ENCODE measurements at regions not wholly inside any gene's neighbourhood (a gene's known extent, or its start where the extent isn't known, plus 50 kb on each side); places are given as distances from the start of the nearest gene placed in this dataset.

DNA sequence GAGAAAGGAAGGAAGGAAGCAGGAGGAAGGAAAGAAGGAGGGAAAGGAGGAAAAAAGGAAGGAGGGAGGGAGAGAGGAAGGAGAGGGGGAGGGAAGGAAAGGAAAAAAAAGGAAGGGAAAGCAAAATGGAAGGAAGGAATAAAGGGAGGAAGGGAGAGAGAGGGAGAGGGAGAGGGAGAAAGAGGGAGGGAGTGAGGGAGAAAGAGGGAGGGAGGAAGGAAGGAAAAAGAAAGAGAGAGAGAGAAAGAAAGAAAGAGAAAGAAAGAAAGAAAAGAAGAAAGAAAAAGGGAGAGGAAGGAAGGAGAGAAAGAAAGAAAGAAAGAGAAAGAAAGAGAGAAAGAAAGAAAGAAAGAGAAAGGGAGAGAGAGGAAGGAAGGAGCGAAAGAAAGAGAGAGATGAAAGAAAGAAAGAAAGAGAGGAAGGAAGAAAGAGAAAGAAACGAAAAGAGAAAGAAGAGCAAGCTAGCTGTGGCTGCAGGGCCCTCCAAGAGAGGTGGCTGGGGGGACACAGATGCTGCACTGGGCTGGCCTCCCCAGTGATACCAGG, 472.4 kb upstream of the MGMT start:
- no peak for DNase-seq

DNA sequence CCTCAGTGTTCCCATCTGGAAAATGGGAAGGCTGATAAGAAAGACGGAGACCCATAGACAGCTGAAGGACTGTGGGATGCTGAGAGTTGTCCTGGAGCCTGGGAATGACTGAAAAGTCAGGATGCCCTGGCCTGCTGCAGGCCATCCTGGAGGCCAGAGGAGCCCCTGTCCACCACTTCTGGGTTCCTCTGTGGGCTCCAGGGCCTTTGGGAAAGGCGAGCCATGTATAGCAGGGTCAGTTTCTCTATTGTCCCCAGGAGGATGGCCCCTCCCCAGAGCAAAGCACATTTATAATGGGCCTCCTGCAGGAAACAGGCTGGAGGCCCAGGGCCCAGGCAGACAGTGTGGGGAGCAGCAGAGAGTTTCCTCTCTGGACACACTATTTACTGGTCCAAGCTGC, 471.4 kb upstream of the MGMT start:
- DNase-seq = no peak

DNA sequence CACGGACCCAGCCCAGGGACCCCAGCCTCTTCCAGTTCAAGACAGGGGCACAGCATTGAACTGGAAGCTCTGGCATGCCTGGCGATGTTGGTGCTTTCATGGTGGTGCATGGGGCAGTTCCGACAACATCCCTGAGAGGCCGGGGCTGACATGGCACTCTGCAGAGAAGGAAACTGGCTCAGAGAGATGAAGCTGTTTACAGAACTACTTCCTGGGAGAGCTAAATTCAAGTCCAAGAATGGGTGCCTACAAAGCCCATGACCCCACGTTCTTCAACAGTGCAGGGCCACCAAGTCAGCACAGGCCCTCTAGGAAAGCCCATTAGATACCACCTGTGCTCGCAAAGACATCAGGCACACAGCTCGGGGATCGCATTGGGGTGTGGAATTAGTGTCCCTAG, 470.9 kb upstream of the MGMT start:
- DNase-seq = no peak

DNA sequence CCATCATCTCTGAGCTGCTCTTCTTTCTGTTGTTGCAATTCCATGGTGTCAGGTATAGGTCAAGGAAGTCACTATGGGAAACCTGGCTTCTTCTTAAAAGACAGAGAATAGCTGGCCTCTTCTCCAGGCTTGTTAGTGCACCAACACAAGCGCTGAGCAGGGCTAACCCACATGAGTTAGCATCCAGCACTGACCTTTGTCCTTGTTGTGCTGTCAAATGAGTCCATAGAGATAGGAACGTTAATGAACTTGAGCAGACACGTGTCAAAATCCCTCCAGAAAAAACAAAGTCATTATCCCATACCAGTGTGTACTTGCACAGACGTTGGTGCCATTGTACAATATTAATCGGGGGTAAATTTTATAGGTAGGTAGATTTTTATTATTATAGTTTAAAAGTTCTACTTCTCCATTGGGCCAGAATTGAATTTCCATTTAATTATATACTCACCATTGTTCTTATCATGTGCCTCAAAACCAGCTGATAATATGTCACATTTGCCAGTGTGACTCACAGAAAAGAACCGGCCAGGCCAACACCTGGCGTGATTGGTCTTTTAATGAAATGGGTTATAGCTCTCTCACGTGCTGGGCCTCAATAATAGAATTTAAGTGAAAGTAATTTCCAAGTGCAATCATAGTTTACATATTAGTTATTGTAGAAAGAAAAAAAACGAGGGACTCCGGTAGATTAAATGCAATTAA, 468.8 kb upstream of the MGMT start:
- DNase-seq = no peak

DNA sequence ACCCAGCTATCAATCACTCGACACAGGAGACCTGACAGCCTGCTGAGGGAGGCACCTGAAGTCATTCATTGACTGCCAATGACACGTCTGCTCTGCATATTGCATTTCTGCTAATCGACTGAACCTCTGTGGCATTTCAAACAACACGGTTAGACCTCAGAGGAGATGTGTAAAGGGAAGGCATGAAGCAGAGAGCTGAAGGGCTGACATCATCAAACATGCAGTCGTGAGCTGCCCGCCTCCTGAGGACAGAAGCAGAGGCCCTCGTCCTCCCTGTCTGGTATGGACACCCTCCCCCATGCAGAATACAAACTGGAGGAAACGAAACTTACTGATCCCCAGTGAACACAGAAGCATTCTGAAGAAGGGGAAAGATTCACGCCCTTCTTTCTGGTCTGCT, 462.6 kb upstream of the MGMT start:
- no peak for DNase-seq

DNA sequence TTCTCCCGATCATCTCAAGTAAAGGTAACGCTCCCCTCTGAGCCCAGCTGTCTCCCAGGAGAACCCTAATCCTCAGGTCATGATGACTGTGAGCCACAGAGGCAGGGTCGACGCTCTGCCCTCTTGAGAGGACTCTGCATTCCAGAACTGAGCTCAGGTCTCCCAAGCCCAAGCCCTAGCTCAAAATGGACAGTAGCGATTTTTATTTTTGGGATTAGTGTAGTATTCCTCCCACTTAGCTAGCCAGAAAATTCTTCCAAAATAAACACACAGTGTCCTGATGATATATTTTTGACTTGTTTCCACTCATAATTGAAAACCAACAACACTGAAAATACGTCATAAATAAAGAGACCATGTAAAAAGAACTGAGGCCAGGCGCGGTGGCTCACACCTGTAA, 462.0 kb upstream of the MGMT start:
- DNase-seq = no peak

DNA sequence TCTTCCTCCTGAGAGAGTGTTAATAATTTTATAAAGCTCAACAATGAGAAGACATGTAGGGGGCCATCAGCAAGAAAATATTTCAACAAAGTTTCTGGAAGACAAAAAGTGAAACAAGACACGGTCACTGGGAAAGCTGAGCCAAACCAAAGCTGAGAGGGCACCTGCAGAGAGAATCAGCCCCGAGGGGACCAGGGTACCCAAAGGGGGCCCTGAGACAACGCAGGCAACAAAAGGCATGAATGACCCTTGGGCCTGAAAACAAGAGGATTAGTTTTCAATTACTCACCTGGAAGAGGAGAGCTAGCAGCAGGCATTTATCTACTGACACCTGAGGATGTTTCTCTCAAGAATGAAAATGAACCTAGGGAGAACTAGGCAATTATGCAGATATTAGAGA, 461.2 kb upstream of the MGMT start:
- no peak for DNase-seq

DNA sequence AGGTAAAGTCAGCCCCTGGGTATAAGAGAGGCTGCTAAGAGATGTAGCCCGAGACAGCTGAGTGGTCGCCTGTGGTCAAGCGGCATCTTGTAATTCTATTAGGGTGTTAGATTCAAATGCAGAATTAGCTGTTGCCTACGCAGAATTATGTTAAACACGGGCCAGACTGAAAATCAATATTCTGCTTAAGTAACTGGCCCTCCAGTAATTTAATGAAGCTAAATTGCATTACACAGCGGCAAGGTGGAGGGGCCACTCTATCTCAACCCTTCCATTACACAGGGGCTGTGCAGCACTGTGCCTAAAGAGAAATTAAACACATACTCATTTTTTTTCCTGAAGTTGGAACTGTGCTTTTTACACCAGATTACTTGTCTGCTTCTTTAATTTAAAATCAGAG, 448.5 kb upstream of the MGMT start:
- DNase-seq = no peak

DNA sequence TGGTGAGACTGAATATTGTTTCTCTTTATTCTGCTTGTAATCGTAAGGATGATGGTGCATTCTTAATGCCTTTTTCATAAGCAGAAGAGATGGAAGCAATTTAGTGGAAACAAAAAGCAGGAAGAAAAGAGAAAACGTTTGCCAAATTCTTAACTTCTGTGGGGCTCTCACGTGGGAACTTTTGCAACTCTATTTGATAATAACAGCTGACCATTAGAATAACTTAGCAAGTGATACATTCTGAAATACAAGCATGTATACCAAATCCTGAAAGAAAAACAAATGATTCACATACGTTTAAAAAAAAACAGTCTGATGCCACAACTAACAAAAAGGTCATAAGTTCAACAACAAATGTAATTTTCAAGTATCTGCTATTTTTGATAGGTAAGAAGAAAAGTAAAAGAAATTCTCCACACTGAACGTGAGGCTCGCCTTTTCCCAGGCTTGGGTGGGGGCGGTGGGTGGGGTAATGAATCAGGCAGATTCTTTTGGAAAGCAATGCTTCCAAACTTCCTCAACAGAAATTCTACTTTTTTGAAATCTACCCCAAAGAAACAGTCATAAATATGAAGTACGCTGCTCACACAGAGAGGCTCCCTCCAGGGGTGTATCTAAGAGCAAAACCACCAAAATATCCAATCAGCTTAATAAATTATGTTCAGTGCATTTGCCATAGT, 446.2 kb upstream of the MGMT start:
- DNase-seq = no peak

DNA sequence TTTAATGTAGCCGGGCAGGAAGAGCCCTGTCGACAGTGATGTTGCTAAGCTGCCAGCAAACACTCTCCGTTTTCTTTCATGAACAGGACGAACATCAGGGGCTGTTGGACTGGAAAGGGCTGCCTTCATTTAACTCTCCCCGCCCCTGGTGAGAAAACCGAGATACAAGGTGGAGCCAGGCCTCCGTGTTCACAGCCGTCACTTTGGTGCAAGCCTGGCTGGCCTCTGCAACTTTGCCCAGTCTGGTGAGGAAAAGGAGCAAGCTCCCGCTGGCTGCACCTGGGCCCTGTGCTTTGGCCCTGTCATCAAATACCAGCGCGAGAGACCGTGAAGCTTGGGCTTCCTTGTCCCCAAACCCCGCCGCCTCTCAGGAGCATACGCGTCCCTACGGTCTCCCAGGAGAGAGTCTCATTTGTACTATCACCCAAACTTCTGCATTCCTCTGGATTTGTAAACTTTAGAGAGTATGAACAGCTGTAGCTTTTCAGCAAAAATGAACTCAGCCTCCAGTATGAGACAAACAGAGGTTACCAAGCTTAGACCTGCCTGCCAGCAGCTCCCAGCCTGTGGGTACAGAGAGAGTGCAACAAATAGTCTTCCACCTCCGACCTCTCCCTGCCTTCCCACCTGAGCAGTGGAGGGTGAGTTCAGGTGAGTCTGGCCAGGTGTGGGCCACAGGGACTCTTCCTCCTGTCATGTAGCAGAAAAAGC, 445.3 kb upstream of the MGMT start:
- no peak for DNase-seq

DNA sequence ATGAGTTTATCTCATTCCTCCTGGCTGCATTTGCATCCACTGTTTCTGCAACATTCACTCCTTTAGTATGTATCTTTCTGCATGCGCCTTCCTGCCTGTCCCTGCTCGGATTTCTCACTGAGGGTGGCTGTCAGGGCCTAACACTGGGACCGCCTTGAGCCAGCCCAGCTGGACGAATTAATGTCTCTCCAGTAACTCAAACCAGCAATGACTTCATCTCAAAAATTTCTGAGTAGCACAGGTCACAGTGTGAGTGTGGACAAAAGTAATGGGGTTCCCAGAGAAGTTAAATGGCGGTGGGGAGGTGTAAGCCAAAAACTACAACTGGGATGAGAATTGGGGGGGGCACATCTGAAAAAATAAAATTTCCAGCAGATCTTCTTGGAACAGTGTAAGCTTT, 444.0 kb upstream of the MGMT start:
- DNase-seq = no peak

DNA sequence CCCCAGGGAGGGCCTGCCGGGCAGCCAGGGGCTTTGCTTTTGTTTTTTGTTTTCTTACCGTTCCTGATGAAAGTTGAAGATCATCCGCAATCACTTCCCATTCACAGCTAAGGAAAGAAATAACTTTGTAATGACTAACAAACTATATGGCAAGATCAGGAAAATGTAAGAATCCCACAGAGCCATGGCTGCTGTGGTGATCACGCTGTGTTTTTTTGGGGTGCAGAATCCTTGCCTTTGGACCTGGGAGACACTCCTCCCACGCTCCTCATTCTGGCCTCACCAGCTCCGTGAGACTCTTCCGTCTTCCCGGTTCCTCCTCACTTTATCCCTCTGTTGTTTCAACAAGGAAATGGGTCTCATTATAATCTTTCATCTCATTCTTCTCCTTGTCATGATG, 443.0 kb upstream of the MGMT start:
- DNase-seq = no peak

DNA sequence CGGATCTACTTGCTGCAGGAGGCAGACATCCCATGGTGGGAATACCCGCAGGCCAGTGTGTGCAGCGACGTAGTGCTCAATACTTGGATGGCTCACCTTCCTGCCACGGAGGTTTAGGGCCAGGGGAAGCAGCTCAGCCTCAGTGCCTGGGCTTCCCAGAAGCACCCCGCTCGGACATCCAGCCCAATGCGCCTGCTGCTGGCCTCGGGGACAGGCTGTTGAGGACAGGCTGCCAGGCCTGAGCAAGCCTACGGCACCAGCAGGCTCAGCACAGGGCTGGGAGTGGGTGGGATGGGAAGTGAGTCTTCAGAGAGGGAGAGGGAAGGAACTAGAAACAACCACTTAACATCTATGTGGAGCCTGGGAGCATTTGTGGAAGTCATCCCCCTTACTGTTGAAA, 441.3 kb upstream of the MGMT start:
- DNase-seq = no peak

DNA sequence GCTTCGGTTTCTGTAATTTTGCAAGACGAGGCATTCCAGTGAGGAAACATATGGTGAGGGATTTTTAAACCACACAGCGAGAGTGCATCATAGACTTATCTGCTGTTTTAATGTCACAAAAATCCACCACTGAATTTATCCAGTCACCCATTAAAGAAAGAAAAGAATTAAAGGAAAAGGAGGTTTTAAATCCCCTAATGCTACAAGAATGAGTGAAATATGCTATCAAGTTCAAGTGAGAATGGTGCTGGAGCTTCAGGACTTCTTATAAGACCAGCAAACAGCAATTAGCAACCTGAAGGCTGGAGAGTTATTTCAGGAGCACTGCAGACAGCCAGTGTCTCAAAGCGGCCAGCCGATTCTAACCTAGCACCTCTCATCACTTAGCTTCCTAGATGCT, 439.1 kb upstream of the MGMT start:
- no peak for DNase-seq

DNA sequence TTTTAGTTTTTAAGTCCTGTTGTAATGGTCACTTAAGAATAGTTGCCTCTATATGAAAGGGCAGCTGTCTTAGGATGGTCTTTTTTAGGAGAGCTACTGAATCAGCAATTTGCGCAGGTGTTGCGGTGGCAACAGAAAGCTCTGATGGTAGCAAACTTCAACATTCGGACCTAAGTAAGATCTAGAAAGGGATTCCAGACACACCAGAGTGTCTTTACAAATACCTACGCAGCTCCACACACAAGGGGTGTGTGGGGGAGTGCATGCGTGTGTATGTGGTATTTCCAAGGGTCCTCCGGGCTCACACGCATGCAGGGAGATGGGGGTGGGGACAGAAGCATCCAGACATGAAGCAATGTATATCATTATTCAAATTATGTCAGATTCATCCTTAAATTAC, 438.6 kb upstream of the MGMT start:
- DNase-seq = no peak

DNA sequence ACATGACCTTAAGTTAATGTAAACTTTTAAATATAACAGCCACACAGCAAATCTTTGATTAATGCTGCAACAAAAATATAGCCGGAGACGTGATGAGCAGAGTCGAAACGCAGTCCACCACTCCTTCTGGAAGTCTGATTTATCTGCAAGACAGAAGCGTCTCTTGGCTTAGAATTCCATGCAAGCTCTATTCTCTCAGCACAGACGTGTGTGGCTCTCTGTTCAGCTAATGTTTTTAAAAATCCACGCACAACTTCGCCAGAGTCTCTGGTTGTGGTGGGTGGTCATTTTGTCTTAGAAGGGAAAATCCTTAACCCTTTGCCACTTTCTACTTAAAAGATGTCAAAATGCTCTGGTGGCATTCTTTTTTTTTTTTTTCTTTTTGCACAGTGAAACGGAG, 438.0 kb upstream of the MGMT start:
- no peak for DNase-seq

DNA sequence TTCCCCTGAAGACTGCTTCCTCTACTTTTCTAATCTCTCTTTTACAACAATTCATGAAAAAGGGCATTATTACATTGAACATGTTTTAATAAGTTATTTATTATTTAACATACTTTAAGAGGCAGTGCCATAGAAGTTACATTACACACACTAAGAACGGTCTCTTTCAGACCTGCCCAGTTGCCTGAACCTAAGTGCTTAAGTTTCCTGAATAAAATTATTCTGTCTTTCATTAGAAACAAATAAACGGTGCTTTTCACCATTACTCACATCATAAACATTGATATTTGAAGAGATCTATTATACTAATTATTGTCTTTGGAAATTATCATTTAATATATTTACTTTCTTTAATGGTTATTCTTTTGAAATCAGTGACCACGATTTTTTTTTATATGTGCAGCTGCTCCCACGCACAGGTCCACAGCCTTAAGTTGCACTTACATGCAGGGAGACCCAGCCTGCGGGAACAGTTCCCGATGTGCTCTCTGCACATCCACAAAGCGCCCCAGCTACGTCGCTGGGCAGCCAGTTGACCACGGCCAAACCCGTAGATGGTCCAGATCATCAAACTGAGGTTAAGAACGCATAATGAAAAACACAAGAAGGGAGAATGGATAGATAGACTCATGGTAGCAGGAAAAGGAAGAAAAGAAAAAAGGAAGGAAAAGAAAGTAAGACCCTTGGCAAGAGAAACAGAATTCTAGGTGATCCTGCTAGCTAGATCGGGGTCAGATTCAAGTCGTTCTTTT, 437.0 kb upstream of the MGMT start:
- no peak for DNase-seq

DNA sequence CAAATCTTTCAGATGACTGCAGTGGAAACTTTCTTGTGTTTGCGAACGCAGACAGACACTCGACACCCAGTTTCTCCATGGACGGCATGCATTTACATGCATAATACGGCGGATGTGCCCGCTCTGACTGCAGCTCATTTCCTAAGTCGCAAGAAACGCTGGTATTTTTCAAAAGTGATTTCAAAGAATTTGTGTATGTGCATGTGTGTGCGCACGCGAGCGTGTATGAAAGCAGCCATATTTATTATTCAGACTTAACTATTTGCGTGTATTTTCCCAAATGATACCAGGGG, 436.5 kb upstream of the MGMT start:
- no peak for DNase-seq

DNA sequence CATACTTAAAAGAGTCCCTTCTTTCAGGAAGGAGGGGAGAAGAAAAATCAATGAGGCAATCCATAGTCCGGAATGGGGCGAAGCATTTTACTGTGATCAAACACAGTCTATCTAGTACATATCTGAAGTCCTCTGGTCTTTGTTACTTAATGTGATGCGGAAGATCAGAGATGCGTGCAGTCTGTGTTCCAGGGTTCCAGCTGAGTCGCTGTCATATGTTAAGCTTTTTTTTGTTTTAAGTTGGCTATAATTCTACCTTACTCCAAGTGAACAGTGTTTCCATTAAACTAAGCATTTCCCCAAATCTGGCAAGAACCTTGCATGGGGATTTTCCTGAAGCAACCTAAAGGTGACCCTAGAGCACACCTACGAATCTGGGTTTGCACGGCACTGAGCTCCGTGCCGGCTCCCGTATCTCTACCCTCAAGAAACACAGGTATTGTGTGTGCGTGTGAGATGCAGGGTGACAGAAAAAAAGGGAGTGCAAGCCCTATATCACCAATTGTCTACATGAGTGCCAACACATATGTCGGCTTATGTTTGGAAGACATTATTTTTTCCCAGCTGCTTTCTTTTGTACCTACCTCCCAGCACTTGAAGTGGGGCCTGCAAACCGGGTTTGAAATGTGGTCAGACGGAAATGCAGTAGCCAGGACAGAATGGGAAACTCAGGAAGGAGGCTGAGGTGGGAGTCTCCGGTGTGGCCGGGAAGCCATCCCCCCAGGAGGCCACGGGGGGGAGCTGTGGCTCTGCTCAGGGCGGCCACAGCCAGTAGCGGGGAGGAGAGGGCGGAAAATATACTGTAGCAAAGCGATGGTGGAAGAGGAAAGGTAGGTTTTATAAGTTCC, 435.8 kb upstream of the MGMT start:
- peak; percentile 51 for DNase-seq

DNA sequence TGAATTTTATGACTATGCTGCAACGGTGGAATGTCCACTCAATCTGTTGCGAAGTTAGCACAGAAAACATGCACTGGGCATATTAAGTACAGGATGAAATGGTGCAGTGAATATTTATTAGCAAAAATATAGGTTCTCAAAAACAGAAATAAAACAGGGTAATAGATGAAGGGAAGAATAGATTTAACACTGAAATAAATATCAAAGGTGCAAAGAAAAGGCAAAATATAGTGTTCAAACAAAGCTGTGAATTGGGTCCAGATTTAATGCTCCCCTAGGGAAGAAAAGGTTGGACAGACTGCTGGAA, 435.2 kb upstream of the MGMT start:
- DNase-seq = no peak

DNA sequence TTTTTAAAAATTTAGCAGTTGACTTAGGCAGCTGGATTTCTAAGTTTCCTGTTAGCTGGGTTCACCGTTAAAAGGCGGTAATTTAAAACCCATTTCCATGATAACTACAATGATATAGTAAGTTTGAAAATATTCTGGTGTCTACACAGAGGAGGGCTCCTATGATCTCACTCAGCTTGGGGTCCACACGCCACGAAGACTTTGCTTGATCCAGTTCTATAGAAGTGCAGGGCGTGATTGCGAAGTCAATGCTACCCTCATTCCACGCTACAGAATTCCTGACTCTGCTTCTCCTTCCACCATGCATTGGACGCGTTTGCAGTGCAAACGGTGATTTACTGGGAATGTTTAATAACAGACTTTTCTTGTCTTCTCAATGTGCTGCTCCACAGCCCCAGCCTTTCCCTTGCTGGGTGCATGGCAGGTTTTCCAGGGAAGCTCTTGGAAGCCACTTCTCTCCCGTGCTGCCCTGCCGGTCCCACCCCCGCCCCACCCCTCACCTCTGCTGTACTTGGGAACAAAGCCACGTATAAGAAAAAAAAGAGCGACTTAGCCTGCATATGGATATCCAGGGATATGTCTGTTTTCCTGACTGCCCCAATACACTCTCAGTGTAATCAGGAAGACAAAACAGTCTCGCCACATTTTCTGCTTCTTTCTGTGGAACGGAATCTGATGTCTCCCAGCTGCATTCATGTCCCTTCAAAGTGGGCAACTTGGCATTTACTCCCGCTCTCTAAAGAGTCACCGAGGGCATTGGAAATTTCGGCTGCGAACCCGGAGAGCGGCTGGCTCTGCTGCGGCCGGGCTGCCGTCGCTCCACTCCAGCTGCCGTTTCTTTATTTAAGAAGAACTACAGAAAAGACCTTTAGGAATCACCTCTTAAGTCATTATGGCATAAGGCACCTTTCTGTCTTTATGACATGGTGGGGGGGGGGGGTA, 434.4 kb upstream of the MGMT start:
- no peak for DNase-seq

DNA sequence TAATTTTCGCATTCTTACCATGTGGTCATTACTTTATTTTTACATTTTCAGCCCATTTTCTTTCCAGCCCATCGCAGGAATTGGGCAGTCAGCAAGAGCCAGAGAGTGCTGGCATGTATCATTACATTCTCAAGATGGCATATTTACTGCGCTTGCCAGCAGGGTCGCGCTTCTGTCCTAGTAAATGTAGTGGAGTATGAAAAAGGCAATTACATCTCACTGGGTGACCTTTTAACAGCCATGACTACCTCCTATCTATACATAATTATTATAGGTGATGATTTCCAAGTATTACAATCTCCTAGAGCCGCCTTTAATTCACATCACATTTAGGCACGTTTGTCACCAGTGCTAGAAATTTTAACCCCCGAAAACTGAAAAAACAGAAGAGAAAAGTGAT, 433.7 kb upstream of the MGMT start:
- DNase-seq = no peak

Measured in activated CD4-positive, alpha-beta T cell treated with anti-CD3 and anti-CD28 coated beads, Interleukin-2, Interleukin-6, amounts not matched to agents 100 ng/mL and 50 ng/mL, durations not matched to agents 16 hours and 8 hours (primary cell).